SJSA1 (cell line): ENCODE measurements at regions not wholly inside any gene's neighbourhood (a gene's known extent, or its start where the extent isn't known, plus 50 kb on each side); places are given as distances from the start of the nearest gene placed in this dataset.

Source experiments
- DNase-seq, 2 experiments: peaks; one replicate each; pipeline ENCODE4 v3.0.0-alpha.2; 2015 to 2020; ENCODE audit warnings: low spot score in 2 of 2, low read depth in 1 of 2
- H3K27ac ChIP-seq: fragments of 250-450 bp; sonication (Bioruptor Pico); 2 replicates; pipeline ENCODE4 v1.5.1; 2020; ENCODE audit warnings: mild to moderate bottlenecking, moderate library complexity
- H3K27me3 ChIP-seq: fragments of 250-450 bp; sonication (Bioruptor Pico); replicated peaks from 2 replicates; pipeline ENCODE4 v1.5.1; 2020; ENCODE audit warnings: mild to moderate bottlenecking, moderate library complexity
- H3K36me3 ChIP-seq: fragments of 250-450 bp; sonication (Bioruptor Pico); 2 replicates; pipeline ENCODE4 v1.5.1; 2020; ENCODE audit warnings: mild to moderate bottlenecking
- H3K4me1 ChIP-seq: fragments of 250-450 bp; sonication (Bioruptor Pico); replicated peaks from 2 replicates; pipeline ENCODE4 v1.6.1; 2021; ENCODE audit warnings: mild to moderate bottlenecking
- H3K4me3 ChIP-seq: fragments of 250-450 bp; sonication (Bioruptor Pico); 2 replicates; pipeline ENCODE4 v1.5.1; 2020; ENCODE audit warnings: mild to moderate bottlenecking
- H3K9me3 ChIP-seq: fragments of 250-450 bp; sonication (Bioruptor Pico); replicated peaks from 2 replicates; pipeline ENCODE4 v1.5.1; 2020; ENCODE audit warnings: mild to moderate bottlenecking

DNA sequence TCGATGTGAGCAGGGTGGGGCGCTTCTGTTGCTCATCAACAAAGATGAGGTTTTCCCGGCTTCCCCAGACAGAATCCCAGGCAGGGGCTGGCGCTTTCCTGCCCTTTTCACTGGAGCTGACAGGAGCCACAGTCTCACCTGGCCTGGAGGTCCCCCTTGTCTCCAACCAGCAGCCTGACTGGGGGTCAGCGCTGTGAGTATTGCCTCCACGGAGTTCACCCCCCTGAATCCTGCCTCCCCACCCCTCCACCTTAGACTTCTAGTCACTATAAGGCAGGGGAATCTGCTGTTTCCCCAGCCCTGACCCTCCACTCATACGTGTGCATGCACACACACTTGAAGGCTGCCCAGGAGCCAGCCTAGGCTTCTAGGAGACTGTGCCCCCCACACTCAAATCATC, 58.8 kb upstream of the LYVE1 start:
- H3K36me3 ChIP-seq, result no peaks in the 10 kb centered on the region
- DNase-seq, result no peak
- H3K4me3 ChIP-seq, result no peak overlapping the region
- peaks cover 7% of the 10 kb centered on the region for H3K4me1 ChIP-seq
- no peaks in the 10 kb centered on the region; the same call in 1 of the 2 replicates for H3K9me3 ChIP-seq
- H3K27me3 ChIP-seq, result no peaks in the 10 kb centered on the region
- H3K27ac ChIP-seq, result no peak overlapping the region

DNA sequence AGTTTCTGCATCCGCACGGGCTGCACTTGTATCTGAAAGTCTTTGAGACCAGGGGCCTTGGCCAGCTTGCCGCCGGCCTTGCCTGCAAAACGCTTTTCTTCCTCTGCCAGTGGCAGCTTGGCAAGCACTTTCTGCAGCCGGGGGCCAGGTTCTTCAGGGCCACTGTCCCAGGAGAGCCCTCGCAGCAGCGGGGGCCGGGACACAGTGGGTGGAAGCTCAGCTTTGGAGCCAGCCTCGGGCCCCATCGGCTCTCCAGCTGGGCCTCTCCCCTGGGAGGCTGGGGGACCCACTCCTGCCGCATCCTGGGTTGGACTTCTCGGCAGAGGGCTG, 57.5 kb upstream of the LYVE1 start:
- H3K27ac ChIP-seq, result no peak overlapping the region
- DNase-seq, result no peak
- no peaks in the 10 kb centered on the region for H3K36me3 ChIP-seq
- no peak overlapping the region for H3K4me3 ChIP-seq
- H3K9me3 ChIP-seq, result no peaks in the 10 kb centered on the region; the same call in 1 of the 2 replicates
- peaks cover 7% of the 10 kb centered on the region for H3K4me1 ChIP-seq
- no peaks in the 10 kb centered on the region for H3K27me3 ChIP-seq

DNA sequence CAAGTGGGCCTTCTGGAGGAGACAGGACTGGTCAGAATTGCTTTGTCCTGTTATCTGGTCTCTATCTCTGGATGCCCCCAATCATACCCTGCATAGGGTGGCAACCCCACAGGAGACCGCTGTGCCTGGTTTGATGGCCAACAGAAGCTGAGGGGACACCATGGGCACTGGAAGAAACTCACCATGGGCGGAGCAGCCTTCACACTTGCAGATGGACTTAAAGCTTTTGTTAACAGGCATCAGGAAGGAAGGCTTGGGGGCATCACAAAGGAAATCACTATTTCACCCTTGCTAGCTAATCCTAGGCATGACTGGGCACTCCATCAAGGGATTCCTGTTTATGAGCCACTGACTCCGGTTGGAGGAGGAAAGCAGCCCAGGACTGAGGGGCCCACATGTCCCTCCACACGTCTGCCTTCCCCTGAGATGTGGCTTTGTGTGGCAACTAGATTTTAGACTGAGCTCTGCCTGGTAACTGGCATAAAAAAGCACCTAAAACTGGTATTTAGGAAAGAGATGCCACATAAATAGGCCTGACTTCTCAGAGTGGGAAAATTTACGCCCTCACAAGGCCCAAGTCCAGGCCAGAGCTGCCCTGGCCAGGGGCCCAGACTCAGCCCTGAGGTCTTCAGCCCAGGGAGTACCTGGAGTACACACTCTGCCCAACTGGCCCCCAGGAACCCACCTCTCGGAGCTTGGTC, 57.0 kb upstream of the LYVE1 start:
- H3K4me3 ChIP-seq, result no peak overlapping the region
- no peak overlapping the region for H3K27ac ChIP-seq

DNA sequence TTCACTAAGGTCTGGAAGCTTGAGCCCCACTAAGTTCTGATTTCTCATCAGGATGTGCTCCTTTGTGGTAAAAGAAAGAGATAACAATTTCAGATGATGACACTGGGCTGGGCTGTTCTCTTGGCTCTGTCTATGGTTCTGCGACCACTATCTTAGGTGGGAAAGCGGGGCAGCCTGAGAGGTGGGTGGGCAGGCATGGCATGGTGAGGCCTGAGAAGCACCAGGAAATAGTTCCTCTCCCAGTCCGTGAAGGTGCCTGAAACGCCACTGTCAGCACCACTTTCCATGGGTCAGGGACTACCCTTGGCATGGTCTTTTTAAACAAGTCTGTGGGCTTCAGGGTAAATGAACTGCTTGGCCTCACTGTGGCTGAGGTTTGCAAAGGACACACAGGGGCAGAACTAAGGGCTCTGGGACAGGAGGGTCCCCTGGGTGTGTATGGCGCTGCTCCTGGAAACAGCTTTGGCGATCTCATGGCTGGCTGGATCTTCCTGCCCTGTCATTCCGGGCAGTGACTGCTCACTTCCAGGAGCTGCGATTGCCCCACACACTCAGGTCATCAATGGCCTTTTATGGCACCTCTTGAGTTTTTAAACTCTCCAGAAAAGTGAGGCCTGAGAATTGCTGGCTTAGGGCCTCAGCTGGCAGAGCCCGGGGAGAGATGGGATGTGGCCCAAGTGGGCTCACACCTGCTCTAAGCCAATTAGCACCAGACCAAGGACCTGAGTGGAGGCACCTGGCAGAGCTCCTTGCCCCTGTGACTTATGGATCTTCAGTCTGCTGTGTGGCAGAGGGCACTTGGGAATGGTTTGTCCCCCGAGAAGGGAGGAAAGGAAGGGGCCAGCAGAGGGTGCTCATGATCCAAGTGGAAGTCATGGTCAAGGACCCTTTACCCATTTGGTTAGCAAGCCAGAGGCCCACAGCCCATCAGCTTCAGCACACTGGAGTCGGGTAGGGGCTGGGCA, 55.6 kb upstream of the LYVE1 start:
- DNase-seq, result peak; percentile 55
- Histone ChIP-seq H3K36me3 (no peaks in the 10 kb centered on the region), H3K4me3 (no peak overlapping the region), H3K27me3 (no peaks in the 10 kb centered on the region), H3K9me3 (no peaks in the 10 kb centered on the region; the same call in 1 of the 2 replicates), H3K27ac (no peak overlapping the region), H3K4me1 (peaks cover 7% of the 10 kb centered on the region)

More for the DNA sequence above, 57.0 kb upstream of the LYVE1 start:
- no peaks in the 10 kb centered on the region for H3K27me3 ChIP-seq
- H3K9me3 ChIP-seq, result no peaks in the 10 kb centered on the region; the same call in 1 of the 2 replicates
- no peak for DNase-seq
- peaks cover 7% of the 10 kb centered on the region for H3K4me1 ChIP-seq
- no peaks in the 10 kb centered on the region for H3K36me3 ChIP-seq

DNA sequence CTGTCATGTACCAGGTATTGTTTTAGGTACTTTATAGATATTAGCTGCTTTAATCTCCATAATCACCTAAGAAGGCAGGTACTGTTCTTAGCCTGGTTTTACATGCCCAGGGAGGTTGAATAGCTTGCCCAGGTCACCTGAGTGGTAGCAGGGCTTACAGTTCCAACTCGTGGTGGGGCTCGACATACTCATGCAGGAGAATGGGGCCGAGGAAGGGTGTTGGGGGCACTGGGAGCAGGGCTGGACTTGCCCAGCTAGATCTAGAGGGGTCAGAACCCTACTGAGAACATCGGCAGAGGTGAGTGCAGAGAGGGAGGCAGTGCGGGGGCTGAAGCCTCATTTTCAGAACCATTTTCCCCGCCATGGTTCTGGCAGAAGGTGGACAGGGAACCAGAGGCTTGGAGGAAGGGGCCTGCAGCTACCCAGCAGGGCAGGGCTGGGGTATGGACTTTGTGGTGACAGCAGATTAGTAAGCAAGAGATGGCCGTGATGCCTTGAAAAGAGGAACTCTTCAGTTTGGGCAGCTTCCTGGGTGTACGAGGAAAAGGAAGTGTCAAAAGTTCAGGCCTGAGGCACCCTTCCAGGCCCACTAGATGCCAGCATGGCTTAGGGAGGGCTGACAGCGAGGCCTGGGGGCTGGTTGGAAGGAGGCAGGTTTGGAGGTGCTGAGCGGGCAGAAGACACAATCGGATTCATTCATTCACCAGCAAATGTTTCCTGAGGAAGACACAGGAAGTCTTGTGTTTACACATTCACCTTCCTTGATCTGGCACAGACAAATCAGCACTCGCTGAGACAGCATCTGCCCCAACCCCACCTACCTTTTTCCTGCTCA, 54.7 kb upstream of the LYVE1 start:
- Histone ChIP-seq H3K27ac (no peak overlapping the region), H3K9me3 (no peaks in the 10 kb centered on the region; the same call in 1 of the 2 replicates), H3K4me1 (peaks cover 7% of the 10 kb centered on the region), H3K27me3 (no peaks in the 10 kb centered on the region), H3K4me3 (no peak overlapping the region), H3K36me3 (no peaks in the 10 kb centered on the region)
- no peak for DNase-seq

DNA sequence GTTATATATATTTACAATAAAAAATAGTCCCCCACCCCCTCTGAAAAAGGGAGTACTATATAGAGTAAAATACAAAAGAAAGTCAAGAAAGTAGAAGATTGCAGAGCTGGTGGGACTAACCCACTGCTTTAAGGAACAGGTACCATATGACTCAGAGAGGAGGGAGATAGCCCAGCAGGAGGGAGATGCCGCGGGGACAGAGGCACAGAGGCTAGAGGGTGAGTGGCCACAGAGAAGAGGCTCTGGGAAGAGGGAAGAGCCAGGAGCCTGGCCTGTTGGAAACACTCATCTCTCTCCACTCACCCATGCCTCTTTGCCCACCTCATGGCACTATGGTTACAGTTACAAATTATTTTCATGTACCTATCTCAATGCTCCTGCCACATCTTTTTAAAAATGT, 53.6 kb upstream of the LYVE1 start:
- H3K36me3 ChIP-seq, result no peaks in the 10 kb centered on the region

DNA sequence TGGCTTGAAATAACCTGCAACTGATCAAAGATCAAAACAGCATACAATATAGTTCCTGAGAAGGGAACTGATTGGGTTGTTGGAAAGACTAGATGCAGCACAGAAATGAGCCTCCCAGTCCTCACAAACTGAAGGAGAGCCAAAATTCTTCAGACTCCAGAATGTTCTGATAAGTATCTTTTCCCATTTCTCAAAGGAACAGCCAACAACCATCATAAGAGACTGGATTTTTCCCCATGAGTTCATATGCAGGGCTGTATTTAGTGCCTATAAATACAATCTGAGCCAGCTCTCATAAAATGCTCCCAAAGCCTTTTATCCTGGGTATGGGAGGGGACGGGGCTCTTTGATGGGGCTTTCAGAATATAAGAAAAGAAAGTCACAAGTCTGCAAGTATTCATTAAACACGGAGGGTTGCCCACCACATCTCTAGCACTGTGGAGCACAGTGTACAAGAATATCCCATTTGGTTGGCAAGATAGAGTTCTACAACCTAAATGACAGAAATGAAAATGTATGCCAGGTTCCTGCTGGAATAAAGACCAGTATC, 50.7 kb upstream of the LYVE1 start:
- Histone ChIP-seq H3K4me3 (no peak overlapping the region), H3K36me3 (no peaks in the 10 kb centered on the region), H3K27ac (no peak overlapping the region), H3K27me3 (no peaks in the 10 kb centered on the region), H3K4me1 (peaks cover 7% of the 10 kb centered on the region), H3K9me3 (no peaks in the 10 kb centered on the region; the same call in 1 of the 2 replicates)
- no peak for DNase-seq

More for the DNA sequence above, 53.6 kb upstream of the LYVE1 start:
- H3K27ac ChIP-seq, result no peak overlapping the region
- no peaks in the 10 kb centered on the region; the same call in 1 of the 2 replicates for H3K9me3 ChIP-seq
- no peak for DNase-seq
- H3K4me3 ChIP-seq, result no peak overlapping the region
- peaks cover 7% of the 10 kb centered on the region for H3K4me1 ChIP-seq
- no peaks in the 10 kb centered on the region for H3K27me3 ChIP-seq

DNA sequence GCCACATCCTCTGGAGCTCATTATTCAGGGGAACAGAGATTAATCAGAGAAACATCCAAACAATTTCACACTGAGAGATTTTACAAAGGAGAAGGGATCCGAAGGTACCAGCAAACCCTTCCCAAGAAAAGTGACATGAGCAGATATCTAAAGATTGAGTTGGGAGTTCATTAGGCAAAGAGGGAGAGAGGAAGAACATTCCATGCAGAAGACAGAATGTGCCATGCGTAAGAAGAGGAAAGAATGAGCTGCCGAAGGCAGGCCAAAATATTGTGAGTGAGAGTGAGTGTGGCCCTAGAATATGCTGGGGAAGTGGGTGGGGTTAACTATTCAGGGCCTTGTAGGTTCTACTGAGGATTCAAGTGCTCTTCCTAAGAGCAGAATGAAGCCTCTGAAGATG, 50.0 kb upstream of the LYVE1 start:
- DNase-seq, result no peak
- no peaks in the 10 kb centered on the region for H3K9me3 ChIP-seq

More for the DNA sequence above, 50.0 kb upstream of the LYVE1 start:
- Histone ChIP-seq H3K27ac (no peak overlapping the region), H3K36me3 (no peaks in the 10 kb centered on the region), H3K4me1 (peaks cover 3% of the 10 kb centered on the region), H3K27me3 (no peaks in the 10 kb centered on the region), H3K4me3 (no peak overlapping the region)
